HL-60 (cell line): ENCODE measurements at regions not wholly inside any gene's neighbourhood (a gene's known extent, or its start where the extent isn't known, plus 50 kb on each side); places are given as distances from the start of the nearest gene placed in this dataset.

Experiments
- CTCF ChIP-seq: IDR thresholded peaks from one replicate; pipeline ENCODE4 v1.5.1; 2011; ENCODE audit warnings: low read length, control low read depth, inconsistent platforms; ENCODE audit not compliant: insufficient read depth
- GABPA ChIP-seq: IDR thresholded peaks from 2 replicates; pipeline ENCODE4 v1.6.1; 2012; ENCODE audit warnings: low read depth
- POLR2AphosphoS5 ChIP-seq: IDR thresholded peaks from 2 replicates; pipeline ENCODE4 v1.6.1; 2012; ENCODE audit warnings: low read depth
- REST ChIP-seq: IDR thresholded peaks from 2 replicates; pipeline ENCODE4 v1.6.1; 2012; ENCODE audit warnings: low read depth; ENCODE audit not compliant: insufficient replicate concordance

GRCh38 chr14:101227611-101228594, 324.4 kb upstream of the RTL1 start:
- TF ChIP-seq POLR2AphosphoS5 (no peak), CTCF (no peak), REST (no peak), GABPA (no peak)
